ENCODE measurements at regions not wholly inside any gene's neighbourhood (a gene's known extent, or its start where the extent isn't known, plus 50 kb on each side); places are given as distances from the start of the nearest gene placed in this dataset.

- TF ChIP-seq CTCF (conservative IDR thresholded peaks at IDR 0.05) (no peak), EZH2 (IDR thresholded peaks at IDR 0.05; ENCODE audit: low read depth) (no peak)
Observed at GRCh38 chr4:135476272-135476671, 1274.7 kb upstream of the PABPC4L start.
